ENCODE measurements at regions not wholly inside any gene's neighbourhood (a gene's known extent, or its start where the extent isn't known, plus 50 kb on each side); places are given as distances from the start of the nearest gene placed in this dataset.
"Not testable (repeated sequence)": the region's sequence is repeated elsewhere in the genome, so short reads cannot be mapped to it uniquely, and the experiment has no call there.

GRCh38 chr21:25531538-25532250, 75.6 kb downstream of the MRPL39 start:
- not testable (repeated sequence) for H3K4me1 ChIP-seq (ENCODE audit: control insufficient read depth in 1 of 2, low read depth in 2 of 2); H3K36me3 ChIP-seq; H3K27me3 ChIP-seq (replicated peaks; ENCODE audit: insufficient read depth); DNase-seq (ENCODE audit: low spot score); H3K27ac ChIP-seq; ATAC-seq (ENCODE audit: insufficient number of reproducible peaks, low FRiP score, low read depth); H3K4me3 ChIP-seq; H3K9me3 ChIP-seq

- Histone ChIP-seq H3K36me3 (no peaks in the 10 kb centered on the region), H3K4me3 (no peak overlapping the region), H3K27me3 (replicated peaks; ENCODE audit: insufficient read depth) (no peaks in the 10 kb centered on the region), H3K9me3 (no peaks in the 10 kb centered on the region), H3K4me1 (ENCODE audit: control insufficient read depth in 1 of 2, low read depth in 2 of 2) (no peaks in the 10 kb centered on the region), H3K27ac (no peak overlapping the region)
- DNase-seq (ENCODE audit: low spot score) = no peak
- no peak for TF ChIP-seq CTCF (IDR thresholded peaks at IDR 0.05)
- no peak for ATAC-seq (ENCODE audit: insufficient number of reproducible peaks, low FRiP score, low read depth)
Observed at GRCh38 chr21:25528515-25528914, 78.8 kb downstream of the MRPL39 start.

- no peak for ATAC-seq (ENCODE audit: insufficient number of reproducible peaks, low FRiP score, low read depth)
Observed at GRCh38 chr21:25518491-25518911, 88.8 kb downstream of the MRPL39 start.

GRCh38 chr21:25515484-25516405, 91.5 kb downstream of the MRPL39 start:
- DNase-seq (ENCODE audit: low spot score) (no peak), ATAC-seq (ENCODE audit: insufficient number of reproducible peaks, low FRiP score, low read depth) (no peak)
- Histone ChIP-seq H3K27ac (no peak overlapping the region), H3K4me3 (no peak overlapping the region), H3K9me3 (no peaks in the 10 kb centered on the region), H3K36me3 (no peaks in the 10 kb centered on the region), H3K27me3 (replicated peaks; ENCODE audit: insufficient read depth) (no peaks in the 10 kb centered on the region), H3K4me1 (ENCODE audit: control insufficient read depth in 1 of 2, low read depth in 2 of 2) (no peaks in the 10 kb centered on the region)
- TF ChIP-seq CTCF (IDR thresholded peaks at IDR 0.05) = no peak

More at GRCh38 chr21:25518491-25518911, 88.8 kb downstream of the MRPL39 start:
- TF ChIP-seq CTCF (IDR thresholded peaks at IDR 0.05) = no peak
- no peak overlapping the region for H3K27ac ChIP-seq
- no peak overlapping the region for H3K4me3 ChIP-seq
- H3K9me3 ChIP-seq = no peaks in the 10 kb centered on the region
- no peaks in the 10 kb centered on the region for H3K27me3 ChIP-seq (replicated peaks; ENCODE audit: insufficient read depth)
- H3K4me1 ChIP-seq (ENCODE audit: control insufficient read depth in 1 of 2, low read depth in 2 of 2) = no peaks in the 10 kb centered on the region
- no peak for DNase-seq (ENCODE audit: low spot score)
- no peaks in the 10 kb centered on the region for H3K36me3 ChIP-seq

- H3K36me3 ChIP-seq = no peaks in the 10 kb centered on the region
- no peak for TF ChIP-seq CTCF (IDR thresholded peaks at IDR 0.05)
- no peaks in the 10 kb centered on the region for H3K9me3 ChIP-seq
- no peaks in the 10 kb centered on the region for H3K27me3 ChIP-seq (replicated peaks; ENCODE audit: insufficient read depth)
- no peak overlapping the region for H3K27ac ChIP-seq
- no peak overlapping the region for H3K4me3 ChIP-seq
- H3K4me1 ChIP-seq (ENCODE audit: control insufficient read depth in 1 of 2, low read depth in 2 of 2) = no peaks in the 10 kb centered on the region
- DNase-seq (ENCODE audit: low spot score) = no peak
- no peak for ATAC-seq (ENCODE audit: insufficient number of reproducible peaks, low FRiP score, low read depth)
Observed at GRCh38 chr21:25513810-25514209, 93.5 kb downstream of the MRPL39 start.
